ENCODE measurements at regions not wholly inside any gene's neighbourhood (a gene's known extent, or its start where the extent isn't known, plus 50 kb on each side); places are given as distances from the start of the nearest gene placed in this dataset.

DNA sequence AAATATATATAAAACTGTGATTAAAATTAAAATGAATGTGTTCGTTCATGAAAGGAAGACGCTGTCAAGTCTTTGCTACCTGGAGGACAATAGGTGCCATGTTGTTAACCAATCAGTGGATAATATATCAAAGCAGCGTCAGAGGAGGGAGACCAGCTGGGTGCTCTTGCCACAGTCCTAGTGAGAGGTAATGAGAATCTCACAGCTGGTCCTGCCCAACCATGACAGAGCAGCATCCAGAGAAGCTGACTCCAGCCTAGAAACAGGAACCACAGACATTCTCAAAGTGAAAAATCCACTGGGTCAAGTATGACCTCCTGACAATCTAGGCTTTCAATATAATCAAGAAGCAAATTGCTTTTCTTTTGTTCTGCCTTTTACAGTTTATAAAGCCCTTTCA lies 94.5 kb upstream of the LRFN2 start:
- no TSS peak for BruUV-seq (replicated peaks)
- intact Hi-C loops (cut with micrococcal nuclease), result no loop called here
- FAIRE-seq, result no peak

More for the DNA sequence above, 94.5 kb upstream of the LRFN2 start:
- Histone ChIP-seq H3K9me1 (replicated peaks; ENCODE audit: control insufficient read depth, extremely low read depth, insufficient read depth, low read length) (no peaks in the 10 kb centered on the region), H3K27ac (ENCODE audit: insufficient read depth, low read depth, low read length) (no peak overlapping the region), H3K4me3 (replicated peaks in 1 of 3; ENCODE audit: insufficient read depth in 1 of 3, low read depth in 1 of 3, low read length in 3 of 3) (no peak overlapping the region), H4K20me1 (replicated peaks; ENCODE audit: control insufficient read depth, extremely low read depth, insufficient read depth, low read length) (no peaks in the 10 kb centered on the region), H3K4me2 (ENCODE audit: insufficient read depth, low read length) (no peak overlapping the region), H3K4me1 (ENCODE audit: control insufficient read depth, extremely low read depth, insufficient read depth, low read length) (no peaks in the 10 kb centered on the region), H3K79me2 (ENCODE audit: control insufficient read depth, insufficient read depth, low read length) (no peaks in the 10 kb centered on the region), H2AFZ (ENCODE audit: low read depth, low read length) (no peak overlapping the region), H3K9ac (replicated peaks; ENCODE audit: extremely low read depth, insufficient read depth, low read length) (no peak overlapping the region), H3K9me3 (replicated peaks; ENCODE audit: control insufficient read depth, insufficient read depth, low read length) (no peaks in the 10 kb centered on the region), H3K27me3 (ENCODE audit: control insufficient read depth in 2 of 2, insufficient read depth in 2 of 2, low read length in 2 of 2) (no peaks in the 10 kb centered on the region), H3K36me3 (ENCODE audit: control insufficient read depth in 2 of 2, extremely low read depth in 1 of 2, insufficient read depth in 2 of 2, low read length in 2 of 2) (no peaks in the 10 kb centered on the region)
- TF ChIP-seq POLR2AphosphoS5 (IDR thresholded peaks at IDR 0.05; ENCODE audit: insufficient read depth, low read depth, low read length) (no peak), POLR2A (IDR thresholded peaks at IDR 0.05; ENCODE audit: low read depth, low read length) (no peak), JUN (IDR thresholded peaks at IDR 0.05; ENCODE audit: borderline replicate concordance, insufficient read depth, insufficient read length, low read depth) (no peak), EZH2 (IDR thresholded peaks at IDR 0.05; ENCODE audit: borderline replicate concordance, low read depth, low read length, severe bottlenecking) (no peak), CTCF (IDR thresholded peaks at IDR 0.05; ENCODE audit: extremely low read depth in 1 of 2, insufficient read depth in 1 of 2, low read depth in 1 of 2, low read length in 2 of 2) (no peak), MYC (IDR thresholded peaks at IDR 0.05; ENCODE audit: low read depth, low read length) (no peak), FOS (IDR thresholded peaks at IDR 0.05; ENCODE audit: borderline replicate concordance, insufficient read depth, low read length) (no peak), GATA2 (IDR thresholded peaks at IDR 0.05; ENCODE audit: insufficient read depth, insufficient read length, low read depth, low read length) (no peak), MAX (IDR thresholded peaks at IDR 0.05; ENCODE audit: insufficient read depth, insufficient read length) (no peak)
- ChIA-PET POLR2A (no interaction called here), CTCF (no interaction called here)
- no peak for DNase-seq (ENCODE audit: low read depth, low spot score)
- dilution Hi-C loops (cut with MboI; ENCODE audit: extremely low pct_ligation_motif_present, low sequenced_read_pairs), result no loop called here
